Vagina (tissue), 2 donors: ENCODE measurements at regions not wholly inside any gene's neighbourhood (a gene's known extent, or its start where the extent isn't known, plus 50 kb on each side); places are given as distances from the start of the nearest gene placed in this dataset.

Experiments
- POLR2A ChIP-seq, 2 donors: fragments of 450-650 bp; IDR thresholded peaks; one replicate each; pipeline ENCODE4 v1.6.1; 2017; ENCODE audit warnings: antibody characterized with exemption in 2 of 2, mild to moderate bottlenecking in 2 of 2, moderate library complexity in 2 of 2
- TF ChIP-seq, protein P1 (sequence below), 3 experiments: fragments of 450-650 bp in 2 of 3; fragments of 200-600 bp in 1 of 3; sonication (generic) in 1 of 3; IDR thresholded peaks; one replicate each; pipeline ENCODE4 v1.5.1; 2017 to 2019; ENCODE audit warnings: antibody characterized with exemption in 3 of 3, mild to moderate bottlenecking in 2 of 3, moderate library complexity in 2 of 3

DNA sequence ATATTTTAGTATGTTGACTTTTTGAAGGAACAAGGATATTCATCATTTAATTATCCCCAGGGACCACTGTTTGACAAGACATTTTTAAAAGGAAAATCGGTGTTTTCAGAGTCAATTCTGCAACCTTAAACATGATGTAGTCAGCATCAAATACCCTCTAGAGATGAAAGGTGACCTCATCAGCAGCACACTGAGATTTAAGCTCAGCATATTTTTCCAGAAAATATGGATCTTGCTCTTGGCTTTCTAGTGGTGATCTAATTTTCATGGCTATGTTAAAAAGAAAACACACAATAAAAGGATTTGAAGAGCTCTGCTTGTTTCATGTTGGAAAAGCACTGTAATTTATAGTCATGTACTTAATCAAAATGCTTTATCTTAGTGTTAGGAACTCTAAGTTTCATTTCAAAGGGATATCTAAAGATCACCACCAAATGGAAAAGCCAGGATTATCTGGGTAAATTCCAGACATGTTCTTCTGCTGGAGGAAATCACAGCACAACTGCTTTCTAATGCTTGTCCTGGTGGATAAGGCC is 487.2 kb downstream of the ENC1 start:
- TF ChIP-seq POLR2A (IDR thresholded peaks at IDR 0.05) = no peak
- TF ChIP-seq, protein P1, sequence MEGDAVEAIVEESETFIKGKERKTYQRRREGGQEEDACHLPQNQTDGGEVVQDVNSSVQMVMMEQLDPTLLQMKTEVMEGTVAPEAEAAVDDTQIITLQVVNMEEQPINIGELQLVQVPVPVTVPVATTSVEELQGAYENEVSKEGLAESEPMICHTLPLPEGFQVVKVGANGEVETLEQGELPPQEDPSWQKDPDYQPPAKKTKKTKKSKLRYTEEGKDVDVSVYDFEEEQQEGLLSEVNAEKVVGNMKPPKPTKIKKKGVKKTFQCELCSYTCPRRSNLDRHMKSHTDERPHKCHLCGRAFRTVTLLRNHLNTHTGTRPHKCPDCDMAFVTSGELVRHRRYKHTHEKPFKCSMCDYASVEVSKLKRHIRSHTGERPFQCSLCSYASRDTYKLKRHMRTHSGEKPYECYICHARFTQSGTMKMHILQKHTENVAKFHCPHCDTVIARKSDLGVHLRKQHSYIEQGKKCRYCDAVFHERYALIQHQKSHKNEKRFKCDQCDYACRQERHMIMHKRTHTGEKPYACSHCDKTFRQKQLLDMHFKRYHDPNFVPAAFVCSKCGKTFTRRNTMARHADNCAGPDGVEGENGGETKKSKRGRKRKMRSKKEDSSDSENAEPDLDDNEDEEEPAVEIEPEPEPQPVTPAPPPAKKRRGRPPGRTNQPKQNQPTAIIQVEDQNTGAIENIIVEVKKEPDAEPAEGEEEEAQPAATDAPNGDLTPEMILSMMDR (IDR thresholded peaks at IDR 0.05) = no peak
